Spleen (tissue), 7 donors: ENCODE measurements at regions not wholly inside any gene's neighbourhood (a gene's known extent, or its start where the extent isn't known, plus 50 kb on each side); places are given as distances from the start of the nearest gene placed in this dataset.
"Not testable (repeated sequence)": the region's sequence is repeated elsewhere in the genome, so short reads cannot be mapped to it uniquely, and the experiment has no call there.

ENCODE experiments used
- POLR2A ChIP-seq, 3 donors: fragments of 450-650 bp; IDR thresholded peaks; one replicate each; pipeline ENCODE4 v1.5.1; 2017; ENCODE audit warnings: antibody characterized with exemption in 3 of 3, mild to moderate bottlenecking in 1 of 3
- POLR2AphosphoS5 ChIP-seq, 3 donors: sonication (generic); formaldehyde crosslinking; IDR thresholded peaks; one replicate each; pipeline ENCODE4 v1.5.1; 2017; ENCODE audit warnings: antibody characterized with exemption in 3 of 3
- TF ChIP-seq, protein P1 (sequence below), 11 experiments: fragments of 200-600 bp in 7 of 11; fragments of 450-650 bp in 4 of 11; sonication (generic) in 4 of 11; IDR thresholded peaks in 8 of 11; conservative IDR thresholded peaks in 3 of 11; 1 replicate in 7 of 11; 2 replicates in 4 of 11; pipeline versions ENCODE4 v1.4.0 to v1.8.0; 2016 to 2021; ENCODE audit warnings: antibody characterized with exemption in 11 of 11, inconsistent platforms in 4 of 11, mild to moderate bottlenecking in 1 of 11
- donor health status: DM: no; HTN: no; CAD: no; lungs with moderate emphysema.
- donor health status: DM: no; HTN: no; CAD: no.
- donor health status: DM: no; HTN: no; CAD: no.

- TF ChIP-seq, protein P1, sequence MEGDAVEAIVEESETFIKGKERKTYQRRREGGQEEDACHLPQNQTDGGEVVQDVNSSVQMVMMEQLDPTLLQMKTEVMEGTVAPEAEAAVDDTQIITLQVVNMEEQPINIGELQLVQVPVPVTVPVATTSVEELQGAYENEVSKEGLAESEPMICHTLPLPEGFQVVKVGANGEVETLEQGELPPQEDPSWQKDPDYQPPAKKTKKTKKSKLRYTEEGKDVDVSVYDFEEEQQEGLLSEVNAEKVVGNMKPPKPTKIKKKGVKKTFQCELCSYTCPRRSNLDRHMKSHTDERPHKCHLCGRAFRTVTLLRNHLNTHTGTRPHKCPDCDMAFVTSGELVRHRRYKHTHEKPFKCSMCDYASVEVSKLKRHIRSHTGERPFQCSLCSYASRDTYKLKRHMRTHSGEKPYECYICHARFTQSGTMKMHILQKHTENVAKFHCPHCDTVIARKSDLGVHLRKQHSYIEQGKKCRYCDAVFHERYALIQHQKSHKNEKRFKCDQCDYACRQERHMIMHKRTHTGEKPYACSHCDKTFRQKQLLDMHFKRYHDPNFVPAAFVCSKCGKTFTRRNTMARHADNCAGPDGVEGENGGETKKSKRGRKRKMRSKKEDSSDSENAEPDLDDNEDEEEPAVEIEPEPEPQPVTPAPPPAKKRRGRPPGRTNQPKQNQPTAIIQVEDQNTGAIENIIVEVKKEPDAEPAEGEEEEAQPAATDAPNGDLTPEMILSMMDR (IDR thresholded peaks at IDR 0.05 in 8 of 11, conservative IDR thresholded peaks at IDR 0.05 in 3 of 11): not testable (repeated sequence)
- not testable (repeated sequence) for TF ChIP-seq POLR2A, POLR2AphosphoS5 (IDR thresholded peaks at IDR 0.05)
Observed at GRCh38 chr7:57540634-57541033, 90.7 kb downstream of the ZNF716 start.
